ENCODE measurements at regions not wholly inside any gene's neighbourhood (a gene's known extent, or its start where the extent isn't known, plus 50 kb on each side); places are given as distances from the start of the nearest gene placed in this dataset.

DNA sequence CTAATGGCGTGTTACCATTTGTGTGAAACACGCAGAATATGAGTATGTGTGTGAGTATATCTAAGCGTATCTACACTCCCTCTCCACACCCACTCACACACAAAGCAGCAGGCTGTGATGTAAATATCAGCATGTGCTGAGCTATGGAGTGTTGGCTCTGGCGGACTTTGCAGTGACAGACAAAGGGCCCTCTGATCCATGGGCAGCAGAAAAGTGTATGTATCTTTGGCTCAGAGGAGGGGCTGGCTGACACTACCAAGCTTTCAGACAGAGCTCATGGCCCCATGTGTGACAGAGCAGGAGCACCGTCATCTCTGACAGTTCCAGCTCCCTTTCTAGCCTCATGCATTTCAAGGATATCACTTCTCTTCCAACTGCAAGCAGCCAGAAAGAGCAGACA is 57.2 kb upstream of the ASB18 start:
- no TSS peak for BruUV-seq (replicated peaks)
- intact Hi-C loops (cut with micrococcal nuclease; ENCODE audit: unreplicated experiment) = no loop called here
- H3K36me3 ChIP-seq (ENCODE audit: control insufficient read depth, insufficient read depth, low read length) = no peaks in the 10 kb centered on the region
- no peaks in the 10 kb centered on the region for H3K27me3 ChIP-seq (replicated peaks; ENCODE audit: control insufficient read depth, insufficient read depth, low read length)
- Mint-ChIP-seq H3K4me1 (ENCODE audit: low read depth, unreplicated experiment) (no peaks in the 10 kb centered on the region), H3K27ac (ENCODE audit: unreplicated experiment) (no peak overlapping the region), H3K27me3 (ENCODE audit: insufficient read depth, unreplicated experiment) (peaks cover 12% of the 10 kb centered on the region), H3K36me3 (ENCODE audit: insufficient read depth, unreplicated experiment) (no peaks in the 10 kb centered on the region), H3K4me3 (ENCODE audit: unreplicated experiment) (no peak overlapping the region), H3K9me3 (ENCODE audit: unreplicated experiment) (no peaks in the 10 kb centered on the region)
- no peak for TF ChIP-seq CTCF (IDR thresholded peaks at IDR 0.05; ENCODE audit: insufficient read depth in 1 of 2, low read depth in 1 of 2, low read length in 1 of 2, severe bottlenecking in 1 of 2, unreplicated experiment in 1 of 2)
- ChIA-PET POLR2A (no interaction called here), CTCF (interaction anchor here (0.7 kb wide), 1 partner anchor 191 kb away, joined by 3 read pairs; no protein-coding TSS in a partner anchor)
- DNase-seq = no peak
- no peak overlapping the region for H3K4me3 ChIP-seq (ENCODE audit: low read depth, low read length)
- no peaks in the 10 kb centered on the region for H3K4me1 ChIP-seq
- H3K9me3 ChIP-seq = no peaks in the 10 kb centered on the region

GRCh38 chr2:236333417-236334121 is 69.4 kb upstream of the ASB18 start:
- H3K4me3 Mint-ChIP-seq (ENCODE audit: unreplicated experiment) = no peak overlapping the region
- peaks cover 4% of the 10 kb centered on the region for H3K4me1 Mint-ChIP-seq (ENCODE audit: low read depth, unreplicated experiment)
- no peak overlapping the region for H3K4me3 ChIP-seq (ENCODE audit: low read depth, low read length)
- no peaks in the 10 kb centered on the region for H3K36me3 ChIP-seq (ENCODE audit: control insufficient read depth, insufficient read depth, low read length)
- H3K27ac Mint-ChIP-seq (ENCODE audit: unreplicated experiment) = no peak overlapping the region
- ChIA-PET CTCF (no interaction called here), POLR2A (no interaction called here)
- no peak for DNase-seq
- peaks cover 7% of the 10 kb centered on the region for H3K27me3 Mint-ChIP-seq (ENCODE audit: insufficient read depth, unreplicated experiment)
- intact Hi-C loops (cut with micrococcal nuclease; ENCODE audit: unreplicated experiment) = no loop called here
- no peaks in the 10 kb centered on the region for H3K36me3 Mint-ChIP-seq (ENCODE audit: insufficient read depth, unreplicated experiment)
- no peaks in the 10 kb centered on the region for H3K4me1 ChIP-seq
- H3K27me3 ChIP-seq (replicated peaks; ENCODE audit: control insufficient read depth, insufficient read depth, low read length) = no peaks in the 10 kb centered on the region
- no TSS peak for BruUV-seq (replicated peaks)
- no peaks in the 10 kb centered on the region for H3K9me3 Mint-ChIP-seq (ENCODE audit: unreplicated experiment)
- H3K9me3 ChIP-seq = no peaks in the 10 kb centered on the region
- TF ChIP-seq CTCF (IDR thresholded peaks at IDR 0.05; ENCODE audit: insufficient read depth in 1 of 2, low read depth in 1 of 2, low read length in 1 of 2, severe bottlenecking in 1 of 2, unreplicated experiment in 1 of 2) = no peak

DNA sequence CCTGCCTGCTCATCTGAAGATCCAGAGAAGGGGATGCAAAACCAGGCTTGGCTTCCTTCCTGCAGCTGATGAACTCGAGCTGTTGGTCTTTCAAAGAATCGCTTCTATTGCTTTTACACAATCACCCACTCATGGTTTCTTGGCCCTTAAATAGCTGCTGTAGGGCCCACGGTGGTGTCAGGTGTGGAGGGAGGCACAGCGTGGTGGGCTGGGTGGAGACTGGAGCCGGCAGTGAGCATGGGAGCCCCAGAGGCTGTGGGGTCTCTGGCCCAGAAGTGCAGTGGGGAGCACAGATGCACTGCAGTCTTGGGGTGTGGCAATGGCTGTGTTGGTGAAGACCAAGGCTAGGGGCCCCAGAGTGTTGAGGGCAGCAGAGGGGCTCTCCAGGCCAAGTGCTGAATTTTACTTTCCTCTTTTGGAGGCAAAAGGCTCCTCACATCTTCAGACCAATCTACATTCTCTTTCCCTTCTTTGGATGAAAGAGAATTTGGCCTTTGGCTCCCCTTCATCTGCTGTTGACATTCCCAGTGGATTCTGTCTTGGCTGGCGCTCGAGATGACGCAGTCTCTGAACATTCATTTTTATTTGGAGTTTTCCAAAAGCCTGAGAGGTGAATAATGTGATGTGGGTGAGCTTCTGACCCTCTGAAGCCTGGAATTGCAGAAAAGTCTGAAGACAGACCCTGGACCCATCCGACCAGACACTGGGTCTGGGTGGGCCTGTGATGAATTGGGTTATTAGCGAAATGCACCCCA is 70.1 kb upstream of the ASB18 start:
- no peaks in the 10 kb centered on the region for H3K27me3 ChIP-seq (replicated peaks; ENCODE audit: control insufficient read depth, insufficient read depth, low read length)
- H3K36me3 ChIP-seq (ENCODE audit: control insufficient read depth, insufficient read depth, low read length) = no peaks in the 10 kb centered on the region
- peaks cover 3% of the 10 kb centered on the region for H3K27me3 Mint-ChIP-seq (ENCODE audit: insufficient read depth, unreplicated experiment)
- CTCF ChIA-PET = no interaction called here
- no peak for TF ChIP-seq CTCF (IDR thresholded peaks at IDR 0.05; ENCODE audit: insufficient read depth in 1 of 2, low read depth in 1 of 2, low read length in 1 of 2, severe bottlenecking in 1 of 2, unreplicated experiment in 1 of 2)
- no TSS peak for BruUV-seq (replicated peaks)
- H3K4me1 Mint-ChIP-seq (ENCODE audit: low read depth, unreplicated experiment) = peaks cover 4% of the 10 kb centered on the region
- H3K9me3 Mint-ChIP-seq (ENCODE audit: unreplicated experiment) = no peaks in the 10 kb centered on the region
- no peaks in the 10 kb centered on the region for H3K36me3 Mint-ChIP-seq (ENCODE audit: insufficient read depth, unreplicated experiment)
- no peaks in the 10 kb centered on the region for H3K4me1 ChIP-seq
- H3K4me3 ChIP-seq (ENCODE audit: low read depth, low read length) = no peak overlapping the region
- no peaks in the 10 kb centered on the region for H3K9me3 ChIP-seq
- no peak overlapping the region for H3K4me3 Mint-ChIP-seq (ENCODE audit: unreplicated experiment)
- no peak overlapping the region for H3K27ac Mint-ChIP-seq (ENCODE audit: unreplicated experiment)
- intact Hi-C loops (cut with micrococcal nuclease; ENCODE audit: unreplicated experiment) = no loop called here
- no peak for DNase-seq
- POLR2A ChIA-PET = no interaction called here
